Limb (tissue), 2 donors: ENCODE measurements at regions not wholly inside any gene's neighbourhood (a gene's known extent, or its start where the extent isn't known, plus 50 kb on each side); places are given as distances from the start of the nearest gene placed in this dataset.

Source experiments
- DNase-seq, 2 donors: peaks; one replicate each; pipeline ENCODE4 v3.0.0-alpha.2; 2016; ENCODE audit errors: extremely low spot score in 2 of 2

DNA sequence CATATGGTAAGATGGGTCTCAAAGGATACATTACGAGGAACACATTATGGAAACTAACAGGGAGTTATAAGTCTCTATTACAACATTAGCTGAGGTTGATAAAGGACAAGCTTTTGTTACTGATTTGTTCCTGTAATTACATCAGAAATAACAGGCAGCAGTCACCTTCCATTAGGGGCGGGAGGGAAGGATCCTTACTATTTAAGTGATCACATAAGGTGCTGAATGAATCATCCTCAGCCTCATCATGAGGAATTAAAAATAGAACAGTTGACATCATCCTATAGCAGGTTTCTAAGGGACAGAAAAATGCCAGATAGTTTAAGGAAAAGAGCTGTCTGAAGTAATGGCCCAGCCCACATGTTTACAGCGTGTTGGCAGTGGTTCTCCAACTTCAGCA lies 86.9 kb upstream of the MGAT5 start:
- no peak for DNase-seq

- no peak for DNase-seq
Measured at GRCh38 chr2:134169788-134170187, 84.1 kb upstream of the MGAT5 start.

- DNase-seq: no peak
Measured at GRCh38 chr2:134170294-134170693, 83.6 kb upstream of the MGAT5 start.

- no peak for DNase-seq
Measured at GRCh38 chr2:134170700-134171099, 83.2 kb upstream of the MGAT5 start.

- peak in 1 of 2 donors; percentile 37 for DNase-seq
Measured at GRCh38 chr2:134173338-134174016, 80.4 kb upstream of the MGAT5 start.

DNA sequence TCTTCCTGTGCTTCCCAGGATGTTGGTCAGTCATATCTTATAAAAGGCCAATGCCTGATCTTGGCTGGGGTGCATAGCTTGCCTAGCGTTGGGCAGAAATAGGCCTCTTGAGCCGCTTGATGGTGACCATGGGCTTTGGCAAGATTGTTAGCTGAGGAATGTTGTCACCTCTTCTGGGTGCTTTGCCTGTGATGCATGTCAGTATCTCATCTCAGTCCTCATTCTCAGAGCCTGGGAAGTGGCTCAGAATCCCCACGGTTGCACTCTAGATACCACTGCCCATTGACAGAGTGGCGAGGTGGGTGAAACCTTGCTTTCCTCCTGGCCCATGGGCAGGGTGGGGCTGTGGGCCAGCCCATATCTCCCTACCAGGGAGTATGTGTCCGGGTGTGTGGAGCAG lies 79.2 kb upstream of the MGAT5 start:
- DNase-seq: no peak

DNA sequence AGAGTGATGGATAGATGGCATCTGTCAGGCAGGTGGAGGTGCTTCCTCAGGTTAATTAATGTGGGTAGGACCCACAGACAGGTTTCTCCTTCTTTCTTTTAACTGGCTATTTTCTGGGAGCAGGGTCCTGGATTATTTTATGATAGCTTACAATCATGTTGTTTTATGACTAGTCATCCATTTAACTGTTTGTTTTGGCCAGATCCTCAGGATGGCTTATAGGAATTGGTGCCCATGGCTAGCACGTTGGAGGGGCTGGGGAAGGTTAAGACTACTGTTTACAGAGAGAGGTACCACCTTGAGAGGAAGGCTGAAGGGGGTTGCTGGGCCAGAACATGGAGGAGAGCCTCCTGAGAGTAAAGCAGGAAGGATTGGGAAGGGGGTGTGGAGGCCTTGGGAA lies 78.0 kb upstream of the MGAT5 start:
- DNase-seq: no peak

GRCh38 chr2:134177351-134177931 lies 76.4 kb upstream of the MGAT5 start:
- DNase-seq: no peak

DNA sequence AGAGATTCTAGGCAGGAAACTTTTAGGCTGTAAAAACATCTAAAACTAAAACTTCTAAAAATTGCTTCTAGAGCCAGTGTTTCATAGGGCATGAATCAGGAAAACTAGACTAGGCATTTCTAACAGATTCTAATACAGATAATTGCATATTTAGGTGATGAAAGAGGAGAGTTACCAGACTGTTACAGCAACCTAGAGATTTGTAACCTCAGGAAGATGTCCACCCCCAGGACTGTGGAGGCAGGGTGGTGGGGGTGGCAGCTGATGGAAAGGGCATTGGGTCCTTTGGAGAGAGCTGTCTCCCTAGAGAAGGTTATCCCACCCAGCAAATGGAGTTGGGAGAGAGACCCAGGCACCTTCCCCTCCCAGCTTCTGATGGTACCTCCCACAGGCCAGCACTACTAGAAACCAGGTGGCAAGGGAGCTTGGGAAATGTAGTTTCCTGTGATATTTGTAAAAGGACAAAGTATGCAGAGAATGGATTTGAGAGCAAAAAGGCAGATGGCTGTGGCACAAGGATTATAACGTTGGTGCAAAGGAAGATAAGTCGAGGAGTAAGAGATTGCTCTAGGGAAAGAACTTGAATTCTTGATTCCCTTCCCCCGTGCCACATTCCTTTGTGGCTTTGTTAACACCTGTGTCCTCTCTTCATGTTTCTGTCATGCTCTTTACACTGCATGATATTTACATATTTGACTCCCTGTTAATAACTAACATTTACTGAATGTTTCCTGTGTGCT lies 75.6 kb upstream of the MGAT5 start:
- no peak for DNase-seq

DNA sequence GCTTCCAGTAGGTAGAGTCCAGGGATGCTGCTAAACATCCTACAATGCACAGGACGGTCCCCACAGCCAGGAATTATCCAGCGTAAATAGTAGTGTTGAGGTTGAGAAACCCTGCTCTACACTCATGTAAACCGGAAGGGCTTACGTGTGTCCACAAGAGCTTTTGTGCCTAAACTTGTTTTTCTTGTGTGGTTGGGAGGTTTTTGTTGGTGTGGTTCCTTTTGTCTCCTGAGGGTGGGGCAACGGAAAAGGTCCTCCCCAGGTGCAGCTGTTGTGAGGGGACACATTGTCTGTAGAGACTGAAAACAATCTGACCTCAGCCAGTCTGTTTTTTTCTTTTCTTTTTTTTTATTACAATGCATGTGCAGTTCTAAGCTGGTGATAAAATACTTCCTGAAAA lies 72.7 kb upstream of the MGAT5 start:
- DNase-seq: no peak

DNA sequence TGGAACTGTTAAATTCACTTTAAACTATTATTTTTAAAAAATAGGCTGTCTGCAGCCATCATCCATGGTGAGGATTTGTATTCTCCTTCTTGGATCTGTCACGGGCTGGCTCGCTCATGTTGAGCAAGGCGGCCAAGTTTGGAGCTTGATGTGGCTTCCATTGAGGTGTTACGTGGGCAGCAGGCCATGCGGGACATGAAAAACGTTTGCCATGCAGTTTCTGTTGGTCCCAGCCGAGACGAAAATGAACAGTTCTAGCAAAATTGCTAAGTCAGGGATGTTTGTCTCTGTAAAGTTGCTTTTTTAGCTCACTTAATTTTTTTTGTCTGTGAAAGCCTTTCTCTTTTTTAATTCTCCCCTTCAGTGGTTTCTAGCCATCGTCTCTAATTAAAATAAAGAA lies 70.2 kb upstream of the MGAT5 start:
- no peak for DNase-seq

GRCh38 chr2:134185639-134186038 lies 68.2 kb upstream of the MGAT5 start:
- DNase-seq: no peak

DNA sequence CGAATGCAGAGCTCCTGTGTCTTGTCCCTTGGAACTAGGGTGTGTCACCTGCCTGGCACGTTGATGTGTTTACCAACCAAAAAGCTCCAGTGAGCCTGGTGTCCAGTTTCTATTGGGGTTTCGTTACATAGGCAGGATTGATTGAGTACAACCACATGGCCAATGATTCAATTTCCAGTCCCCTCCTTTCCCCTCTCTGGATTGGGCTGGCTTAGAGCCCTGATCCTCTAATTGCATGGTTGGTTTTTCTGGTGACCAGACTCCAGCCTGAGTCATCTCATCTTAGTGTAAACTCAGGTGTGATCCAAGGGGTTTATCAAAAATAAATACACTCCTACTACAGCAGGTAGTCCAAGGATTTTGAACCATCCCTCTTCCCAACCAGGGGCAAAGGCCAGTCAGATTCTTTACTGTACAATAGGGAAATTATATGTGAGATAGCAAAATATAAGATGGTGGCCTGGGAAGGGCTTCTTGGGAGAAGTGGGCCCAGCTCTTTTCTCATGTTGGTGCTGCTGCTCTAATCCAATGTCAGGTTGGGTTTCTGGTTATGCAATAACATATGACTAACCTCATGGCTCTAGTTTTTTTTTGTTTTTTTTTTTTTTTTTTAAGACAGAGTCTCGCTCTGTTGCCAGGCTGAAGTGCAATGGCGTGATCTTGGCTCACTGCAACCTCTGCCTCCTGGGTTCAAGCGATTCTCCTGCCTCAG lies 64.7 kb upstream of the MGAT5 start:
- DNase-seq: no peak

- no peak for DNase-seq
Measured at GRCh38 chr2:134190062-134190806, 63.6 kb upstream of the MGAT5 start.

GRCh38 chr2:134190807-134191203 lies 63.1 kb upstream of the MGAT5 start:
- DNase-seq: no peak

- no peak for DNase-seq
Measured at GRCh38 chr2:134191835-134192234, 62.0 kb upstream of the MGAT5 start.

DNA sequence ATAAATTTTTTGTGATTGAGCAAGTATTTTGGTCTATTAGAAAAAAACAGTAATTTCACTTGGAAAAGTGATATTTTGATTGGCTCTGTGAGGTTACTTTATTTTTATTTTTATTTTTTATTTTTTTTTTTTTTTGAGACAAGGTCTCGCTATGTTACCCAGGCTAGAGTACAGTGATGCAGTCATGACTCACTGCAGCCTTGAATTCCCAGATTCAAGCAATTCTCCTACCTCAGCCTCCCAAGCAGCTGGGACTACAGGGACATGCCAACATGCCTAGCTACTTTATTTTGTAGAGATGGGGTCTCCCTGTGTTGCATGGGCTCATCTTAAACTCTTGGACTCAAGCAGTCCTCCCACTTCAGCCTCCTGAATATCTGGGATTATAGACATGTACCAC lies 60.9 kb upstream of the MGAT5 start:
- DNase-seq: no peak

GRCh38 chr2:134194519-134194918 lies 59.4 kb upstream of the MGAT5 start:
- no peak for DNase-seq

GRCh38 chr2:134195341-134195740 lies 58.5 kb upstream of the MGAT5 start:
- no peak for DNase-seq

DNA sequence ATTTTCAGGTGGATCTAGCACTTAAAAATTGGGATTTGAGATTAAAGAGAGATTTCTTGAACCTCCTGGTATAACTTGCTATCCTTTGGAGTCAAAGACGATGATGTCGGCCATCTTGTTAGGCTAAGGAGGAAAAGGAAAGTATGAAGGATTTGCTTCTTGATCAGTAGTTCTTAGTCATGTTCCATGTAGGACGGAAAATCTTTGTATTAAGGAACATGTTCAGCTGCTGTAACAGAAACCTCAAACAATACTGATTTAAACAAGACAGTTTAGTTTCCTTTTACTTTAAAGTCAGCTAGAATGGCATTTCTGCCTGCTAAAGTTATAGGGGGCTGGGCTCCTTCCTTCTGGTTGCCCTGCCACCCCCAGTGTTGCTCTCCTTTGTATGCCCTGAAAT lies 56.4 kb upstream of the MGAT5 start:
- no peak for DNase-seq

- no peak for DNase-seq
Measured at GRCh38 chr2:134198006-134198634, 55.8 kb upstream of the MGAT5 start.
